NT2/D1 (cell line): ENCODE measurements at regions not wholly inside any gene's neighbourhood (a gene's known extent, or its start where the extent isn't known, plus 50 kb on each side); places are given as distances from the start of the nearest gene placed in this dataset.

Experiments used
- DNase-seq: peaks from one replicate; pipeline ENCODE4 v3.0.0-alpha.2; 2011; ENCODE audit warnings: low read depth, low spot score
- H3K27me3 ChIP-seq: 2 replicates; pipeline ENCODE4 v1.6.0; 2011; ENCODE audit warnings: mild to moderate bottlenecking; ENCODE audit not compliant: insufficient read length, insufficient read depth
- H3K36me3 ChIP-seq: 2 replicates; pipeline ENCODE4 v1.6.1; 2011; ENCODE audit warnings: mild to moderate bottlenecking, low read length, mixed read lengths; ENCODE audit not compliant: insufficient read depth, insufficient read length
- H3K4me1 ChIP-seq: 2 replicates; pipeline ENCODE4 v1.5.1; 2011; ENCODE audit not compliant: insufficient read depth, insufficient read length
- H3K4me3 ChIP-seq: 2 replicates; pipeline ENCODE4 v1.5.1; 2011; ENCODE audit warnings: low read depth; ENCODE audit not compliant: insufficient read length
- H3K9ac ChIP-seq: 2 replicates; pipeline ENCODE4 v1.6.0; 2011; ENCODE audit warnings: low read depth; ENCODE audit not compliant: insufficient read length
- H3K9me3 ChIP-seq: 2 replicates; pipeline ENCODE4 v1.5.1; 2011; ENCODE audit warnings: mild to moderate bottlenecking, low read length; ENCODE audit not compliant: insufficient read depth
- SUZ12 ChIP-seq: IDR thresholded peaks from 2 replicates; pipeline ENCODE4 v1.6.1; 2011; ENCODE audit not compliant: insufficient read length, insufficient read depth; ENCODE audit errors: extremely low read depth
- YY1 ChIP-seq: IDR thresholded peaks from 2 replicates; pipeline ENCODE4 v1.6.1; 2011; ENCODE audit not compliant: insufficient read length, insufficient read depth
- ZNF274 ChIP-seq: IDR thresholded peaks from 2 replicates; pipeline ENCODE4 v1.6.1; 2011; ENCODE audit warnings: mild to moderate bottlenecking, low read depth, low read length

DNA sequence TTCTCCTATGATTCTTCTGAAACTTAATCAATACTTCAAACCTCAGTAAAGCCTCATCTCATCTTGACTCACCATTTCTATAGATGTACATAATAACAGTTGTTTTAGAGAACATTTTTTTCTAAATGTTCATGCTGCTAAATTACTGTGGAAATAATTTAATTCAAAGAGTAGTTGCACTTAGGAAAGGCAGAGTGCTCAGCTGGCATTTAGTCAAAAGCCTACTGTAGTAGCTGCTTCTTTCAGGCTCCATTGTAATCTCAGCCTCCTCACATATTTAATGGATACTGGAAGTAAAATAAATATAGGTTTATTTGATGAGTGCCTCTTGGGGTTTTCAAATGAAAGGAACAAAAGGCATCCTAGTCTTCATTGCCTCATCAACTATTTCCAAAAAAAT is 325.0 kb downstream of the CCER1 start:
- H3K27me3 ChIP-seq = no peaks in the 10 kb centered on the region
- no peaks in the 10 kb centered on the region for H3K4me1 ChIP-seq
- H3K36me3 ChIP-seq = no peaks in the 10 kb centered on the region
- no peak for TF ChIP-seq YY1
- no peak for TF ChIP-seq SUZ12
- TF ChIP-seq ZNF274 = no peak
- no peak for DNase-seq
- H3K9me3 ChIP-seq = no peaks in the 10 kb centered on the region
- no peak overlapping the region for H3K4me3 ChIP-seq
- H3K9ac ChIP-seq = no peak overlapping the region

DNA sequence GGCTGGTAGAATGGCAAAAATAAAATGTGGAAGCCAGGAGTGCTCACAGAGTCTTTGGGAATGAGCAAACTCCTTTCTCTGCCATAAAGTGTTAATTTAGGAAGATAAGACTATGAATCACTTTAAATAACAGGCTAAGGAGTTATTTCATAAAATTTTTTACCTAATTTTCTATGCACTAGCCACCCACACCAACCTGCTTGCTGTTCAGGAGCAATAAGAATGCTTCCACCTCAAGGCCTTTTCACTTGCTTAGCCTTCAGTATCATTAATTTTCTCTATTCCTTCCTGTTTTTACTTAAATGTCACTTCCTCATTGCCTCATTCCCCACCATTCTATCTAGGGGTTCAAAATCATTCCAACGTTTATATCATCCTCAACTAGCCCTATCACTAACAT is 326.8 kb downstream of the CCER1 start:
- Histone ChIP-seq H3K4me1 (no peaks in the 10 kb centered on the region), H3K27me3 (no peaks in the 10 kb centered on the region), H3K4me3 (no peak overlapping the region), H3K36me3 (no peaks in the 10 kb centered on the region), H3K9ac (no peak overlapping the region), H3K9me3 (no peaks in the 10 kb centered on the region)
- TF ChIP-seq SUZ12 (no peak), ZNF274 (no peak), YY1 (no peak)
- no peak for DNase-seq

DNA sequence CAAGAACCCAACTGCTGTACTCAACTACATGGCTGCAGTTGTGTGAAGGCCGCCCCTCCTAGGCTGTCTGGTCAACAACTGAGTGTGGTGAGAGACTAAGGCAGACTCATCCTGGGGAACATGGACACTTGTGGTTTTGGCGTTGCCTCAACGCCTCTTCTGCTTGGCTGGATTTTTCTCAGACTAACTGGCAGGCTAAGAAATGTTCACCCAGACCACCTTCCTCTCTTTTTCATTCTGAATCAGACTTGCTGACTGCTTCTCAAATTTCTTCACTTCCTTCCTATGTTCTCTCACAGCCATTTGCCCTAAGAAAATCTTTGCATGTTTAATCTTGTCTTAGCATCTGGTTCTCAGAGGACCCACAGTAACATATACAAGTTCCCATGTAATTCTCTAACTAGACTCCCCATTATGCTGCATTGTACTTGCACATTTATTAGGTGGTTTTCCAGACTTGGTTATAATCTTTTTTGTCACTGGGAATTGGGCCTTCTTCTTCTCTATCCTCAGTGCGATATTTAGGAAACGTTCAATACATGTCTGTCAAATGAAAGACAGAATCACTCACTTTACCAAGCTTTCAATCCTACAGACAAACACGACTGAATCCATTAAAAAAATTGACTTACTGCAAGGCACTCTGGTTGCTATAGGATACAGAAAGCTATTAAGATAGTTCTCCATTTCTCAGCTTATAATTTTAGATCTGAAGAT is 327.6 kb downstream of the CCER1 start:
- Histone ChIP-seq H3K4me3 (no peak overlapping the region), H3K36me3 (no peaks in the 10 kb centered on the region), H3K27me3 (no peaks in the 10 kb centered on the region), H3K4me1 (no peaks in the 10 kb centered on the region), H3K9me3 (no peaks in the 10 kb centered on the region), H3K9ac (no peak overlapping the region)
- DNase-seq = no peak
- TF ChIP-seq SUZ12 (no peak), ZNF274 (no peak)

DNA sequence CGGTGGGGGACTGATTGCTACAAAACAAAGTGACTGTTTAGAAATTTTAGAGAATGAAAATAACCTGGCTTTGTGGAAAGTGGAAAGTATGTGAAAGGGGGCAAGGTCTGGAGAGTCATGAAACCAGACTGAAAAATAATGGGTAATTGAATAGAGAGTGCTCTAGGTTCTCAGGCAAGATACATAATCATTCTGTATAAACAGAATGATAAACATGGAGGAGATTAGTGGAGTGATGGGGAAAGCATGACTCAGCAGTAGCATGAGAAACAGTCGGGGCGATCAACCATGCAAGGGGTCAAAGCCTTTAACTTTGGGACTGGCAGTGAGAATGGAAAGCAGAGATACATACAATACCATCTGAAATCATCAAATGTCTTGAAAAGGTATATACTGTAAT is 332.5 kb downstream of the CCER1 start:
- H3K27me3 ChIP-seq = no peaks in the 10 kb centered on the region
- no peak overlapping the region for H3K4me3 ChIP-seq
- TF ChIP-seq YY1 (no peak), SUZ12 (no peak), ZNF274 (no peak)
- no peak overlapping the region for H3K9ac ChIP-seq
- H3K9me3 ChIP-seq = no peaks in the 10 kb centered on the region
- no peaks in the 10 kb centered on the region for H3K36me3 ChIP-seq
- H3K4me1 ChIP-seq = no peaks in the 10 kb centered on the region
- DNase-seq = no peak

DNA sequence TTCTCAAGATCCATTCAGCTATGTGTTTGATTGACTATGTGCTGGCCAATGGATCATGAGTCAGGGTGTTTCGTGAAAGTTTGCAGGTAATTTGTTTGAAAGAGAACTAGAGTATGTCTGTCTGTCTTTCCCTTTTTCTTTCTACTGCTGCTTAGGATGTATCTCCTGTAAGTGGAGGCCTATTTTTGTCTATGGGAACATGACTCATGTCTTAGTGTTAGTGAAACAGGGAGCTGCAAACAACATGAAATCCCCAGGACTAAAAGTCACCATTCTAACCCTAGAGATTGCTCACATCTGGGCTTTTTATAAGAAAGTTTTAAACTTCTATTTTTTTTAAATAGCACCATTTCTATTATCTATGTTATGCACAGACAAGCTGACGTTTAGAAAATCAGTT is 333.0 kb downstream of the CCER1 start:
- Histone ChIP-seq H3K4me1 (no peaks in the 10 kb centered on the region), H3K9ac (no peak overlapping the region), H3K36me3 (no peaks in the 10 kb centered on the region), H3K4me3 (no peak overlapping the region), H3K27me3 (no peaks in the 10 kb centered on the region), H3K9me3 (no peaks in the 10 kb centered on the region)
- DNase-seq = no peak
- TF ChIP-seq ZNF274 (no peak), SUZ12 (no peak), YY1 (no peak)

DNA sequence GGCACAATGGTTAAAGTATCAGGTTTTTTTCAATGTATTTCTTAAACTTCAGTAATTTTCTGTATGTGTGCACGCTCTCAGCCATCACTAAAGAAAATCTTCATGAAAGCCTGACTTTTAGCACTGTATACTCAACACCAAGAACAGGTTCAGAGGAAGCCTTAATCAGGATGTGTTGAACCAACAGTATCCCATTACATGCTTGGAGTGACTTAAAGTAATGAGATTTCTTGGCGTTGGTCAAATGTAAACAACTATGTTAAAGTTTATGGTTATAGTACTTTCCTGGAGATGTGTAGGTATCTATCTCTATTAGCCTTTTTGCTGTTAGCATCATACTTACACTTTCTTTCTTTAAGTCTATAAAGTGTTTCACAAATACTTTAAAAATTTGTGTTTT is 335.0 kb downstream of the CCER1 start:
- no peaks in the 10 kb centered on the region for H3K36me3 ChIP-seq
- TF ChIP-seq YY1 = no peak
- TF ChIP-seq SUZ12 = no peak
- TF ChIP-seq ZNF274 = no peak

DNA sequence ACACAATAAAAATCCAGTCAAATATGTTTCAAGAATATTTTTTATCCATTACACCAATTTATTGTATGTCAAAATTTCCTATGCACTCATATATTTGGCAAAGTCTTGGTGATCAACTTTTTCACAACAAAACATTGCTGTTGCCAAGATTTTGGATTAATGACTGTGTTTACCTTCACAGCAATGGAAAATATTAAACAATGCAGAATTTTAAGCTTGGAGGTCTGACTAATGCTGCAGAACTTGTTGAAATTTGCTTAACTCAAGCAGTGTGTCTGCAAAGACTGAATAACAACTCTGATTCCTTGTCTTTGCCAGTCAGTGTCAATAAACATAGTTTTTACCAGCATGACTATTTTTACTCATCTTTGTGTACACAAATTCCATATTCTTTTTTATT is 336.4 kb downstream of the CCER1 start:
- Histone ChIP-seq H3K9ac (no peak overlapping the region), H3K4me3 (no peak overlapping the region), H3K36me3 (no peaks in the 10 kb centered on the region), H3K4me1 (no peaks in the 10 kb centered on the region), H3K27me3 (no peaks in the 10 kb centered on the region), H3K9me3 (no peaks in the 10 kb centered on the region)
- no peak for TF ChIP-seq ZNF274
- DNase-seq = no peak

More for the DNA sequence above, 335.0 kb downstream of the CCER1 start:
- DNase-seq = no peak
- Histone ChIP-seq H3K4me3 (no peak overlapping the region), H3K27me3 (no peaks in the 10 kb centered on the region), H3K9me3 (no peaks in the 10 kb centered on the region), H3K4me1 (no peaks in the 10 kb centered on the region), H3K9ac (no peak overlapping the region)
